ENCODE measurements at regions not wholly inside any gene's neighbourhood (a gene's known extent, or its start where the extent isn't known, plus 50 kb on each side); places are given as distances from the start of the nearest gene placed in this dataset.
"Not testable (repeated sequence)": the region's sequence is repeated elsewhere in the genome, so short reads cannot be mapped to it uniquely, and the experiment has no call there.

- no peak for DNase-seq (ENCODE audit: low spot score)
Observed at GRCh38 chr17:77037943-77038342, 102.8 kb upstream of the SEC14L1 start.

- DNase-seq (ENCODE audit: low spot score) = no peak
Observed at GRCh38 chr17:77038884-77039555, 101.7 kb upstream of the SEC14L1 start.

GRCh38 chr17:77042476-77043231, 98.1 kb upstream of the SEC14L1 start:
- no peak for DNase-seq (ENCODE audit: low spot score)

- DNase-seq (ENCODE audit: low spot score) = no peak
Observed at GRCh38 chr17:77045441-77046041, 95.2 kb upstream of the SEC14L1 start.

- no peak for DNase-seq (ENCODE audit: low spot score)
Observed at GRCh38 chr17:77049440-77049839, 91.3 kb upstream of the SEC14L1 start.

- DNase-seq (ENCODE audit: low spot score) = not testable (repeated sequence)
Observed at GRCh38 chr17:77050901-77051300, 89.9 kb upstream of the SEC14L1 start.

GRCh38 chr17:77054936-77055335, 85.8 kb upstream of the SEC14L1 start:
- no peak for DNase-seq (ENCODE audit: low spot score)

GRCh38 chr17:77055453-77055852, 85.3 kb upstream of the SEC14L1 start:
- no peak for DNase-seq (ENCODE audit: low spot score)

GRCh38 chr17:77058016-77058415, 82.8 kb upstream of the SEC14L1 start:
- no peak for DNase-seq (ENCODE audit: low spot score)

- DNase-seq (ENCODE audit: low spot score) = no peak
Observed at GRCh38 chr17:77061669-77062068, 79.1 kb upstream of the SEC14L1 start.

- DNase-seq (ENCODE audit: low spot score) = no peak
Observed at GRCh38 chr17:77064598-77064997, 76.2 kb upstream of the SEC14L1 start.

- no peak for DNase-seq (ENCODE audit: low spot score)
Observed at GRCh38 chr17:77066165-77066564, 74.6 kb upstream of the SEC14L1 start.

- peak; percentile 58 for DNase-seq (ENCODE audit: low spot score)
Observed at GRCh38 chr17:77066726-77067409, 73.9 kb upstream of the SEC14L1 start.

GRCh38 chr17:77068915-77069314, 71.9 kb upstream of the SEC14L1 start:
- no peak for DNase-seq (ENCODE audit: low spot score)

- no peak for DNase-seq (ENCODE audit: low spot score)
Observed at GRCh38 chr17:77070888-77071279, 69.9 kb upstream of the SEC14L1 start.

GRCh38 chr17:77071925-77072490, 68.8 kb upstream of the SEC14L1 start:
- DNase-seq (ENCODE audit: low spot score) = no peak

GRCh38 chr17:77072670-77073069, 68.1 kb upstream of the SEC14L1 start:
- DNase-seq (ENCODE audit: low spot score) = no peak

- DNase-seq (ENCODE audit: low spot score) = no peak
Observed at GRCh38 chr17:77074681-77075080, 66.1 kb upstream of the SEC14L1 start.

GRCh38 chr17:77076124-77076830, 64.5 kb upstream of the SEC14L1 start:
- no peak for DNase-seq (ENCODE audit: low spot score)

- no peak for DNase-seq (ENCODE audit: low spot score)
Observed at GRCh38 chr17:77083531-77083930, 57.2 kb upstream of the SEC14L1 start.

- no peak for DNase-seq (ENCODE audit: low spot score)
Observed at GRCh38 chr17:77085926-77086432, 54.8 kb upstream of the SEC14L1 start.
